Daoy (cell line): ENCODE measurements at regions not wholly inside any gene's neighbourhood (a gene's known extent, or its start where the extent isn't known, plus 50 kb on each side); places are given as distances from the start of the nearest gene placed in this dataset.
"Not testable (repeated sequence)": the region's sequence is repeated elsewhere in the genome, so short reads cannot be mapped to it uniquely, and the experiment has no call there.

Experiments
- DNase-seq: peaks from one replicate; pipeline ENCODE4 v3.0.0-alpha.2; 2015; ENCODE audit warnings: low read depth

DNA sequence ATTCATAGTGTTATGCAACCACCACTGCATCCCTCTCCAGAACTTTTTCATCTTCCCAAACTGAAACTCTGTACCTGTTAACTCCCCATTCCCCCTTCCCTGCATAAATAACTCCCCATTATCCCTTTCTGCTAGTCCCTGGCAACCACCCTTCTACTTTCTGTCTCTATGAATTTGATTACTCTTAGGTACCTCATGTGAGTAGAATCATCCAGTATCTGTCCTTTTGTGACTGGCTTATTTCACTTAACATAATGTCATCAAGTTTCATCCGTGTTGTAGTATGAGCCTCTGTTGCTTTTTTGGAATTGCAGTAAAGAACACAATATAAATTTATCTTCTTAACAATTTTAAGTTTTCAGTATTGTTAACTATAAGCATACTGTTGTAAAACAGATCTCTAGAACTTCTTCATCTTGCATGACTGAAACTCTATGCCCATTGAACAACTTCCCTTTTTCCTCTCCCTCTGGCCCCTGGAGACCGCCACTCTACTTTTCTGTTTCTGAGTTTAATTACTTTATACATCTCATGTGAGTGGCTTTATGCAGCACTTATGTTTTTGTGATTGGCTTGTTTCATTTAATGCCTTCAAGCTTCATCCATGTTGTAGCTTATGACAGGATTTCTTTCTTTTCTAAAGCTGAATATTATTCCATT is 87.3 kb upstream of the ABCC4 start:
- no peak for DNase-seq

DNA sequence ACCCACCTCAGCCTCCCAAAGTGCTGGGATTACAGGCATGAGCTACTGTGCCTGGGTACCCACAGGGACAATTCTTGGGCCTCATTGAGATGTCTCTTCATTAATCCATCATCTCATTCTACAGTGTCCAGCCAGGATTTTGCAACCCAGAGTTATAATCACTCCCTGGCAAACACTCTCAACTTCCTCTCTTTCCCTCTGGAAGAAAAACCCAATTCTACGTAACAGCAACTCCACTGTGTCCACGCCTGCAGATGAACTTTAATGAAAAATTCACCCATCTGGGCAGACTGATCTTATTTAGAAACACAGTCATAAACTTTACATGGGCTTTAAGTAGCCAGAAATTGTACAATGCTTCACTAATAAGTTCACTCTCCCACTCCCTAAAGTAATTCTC is 90.1 kb upstream of the ABCC4 start:
- DNase-seq, result no peak

DNA sequence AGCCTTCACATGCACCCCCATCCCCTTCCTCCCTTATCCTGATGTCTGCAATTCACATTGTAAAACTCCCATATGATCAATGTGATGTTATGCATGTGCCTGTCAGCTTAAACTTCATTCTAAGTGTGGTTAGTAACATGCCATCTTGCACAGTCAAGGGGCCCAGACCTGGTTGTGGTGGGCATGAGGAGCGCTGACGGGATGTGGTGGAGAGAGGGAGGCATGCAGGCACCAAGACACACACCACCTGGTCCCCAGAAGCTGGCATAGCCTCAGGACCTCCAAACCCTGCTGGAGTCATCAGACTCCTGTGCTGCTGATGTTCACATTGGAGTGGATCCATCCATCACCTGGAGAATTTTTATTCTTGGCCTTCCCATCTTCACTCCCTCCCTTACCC is 90.5 kb upstream of the ABCC4 start:
- no peak for DNase-seq

DNA sequence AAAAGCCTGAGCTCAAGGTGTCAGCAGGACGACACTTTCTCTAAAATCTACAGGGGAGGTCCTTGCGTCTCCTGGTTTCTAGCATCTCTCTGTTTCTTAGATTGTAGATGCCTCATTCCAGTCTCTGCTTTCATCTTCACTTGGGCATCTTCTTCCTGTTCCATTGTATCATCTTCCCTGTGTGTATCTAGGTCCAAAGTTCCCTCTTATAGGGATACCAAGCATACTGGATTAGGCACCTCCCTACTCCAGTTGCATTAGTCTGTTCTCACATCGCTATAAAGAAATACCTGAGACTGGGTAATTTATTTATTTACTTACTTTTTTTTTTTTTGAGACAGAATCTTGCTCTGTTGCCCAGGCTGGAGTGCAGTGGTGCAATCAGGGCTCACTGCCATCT is 91.3 kb upstream of the ABCC4 start:
- no peak for DNase-seq

DNA sequence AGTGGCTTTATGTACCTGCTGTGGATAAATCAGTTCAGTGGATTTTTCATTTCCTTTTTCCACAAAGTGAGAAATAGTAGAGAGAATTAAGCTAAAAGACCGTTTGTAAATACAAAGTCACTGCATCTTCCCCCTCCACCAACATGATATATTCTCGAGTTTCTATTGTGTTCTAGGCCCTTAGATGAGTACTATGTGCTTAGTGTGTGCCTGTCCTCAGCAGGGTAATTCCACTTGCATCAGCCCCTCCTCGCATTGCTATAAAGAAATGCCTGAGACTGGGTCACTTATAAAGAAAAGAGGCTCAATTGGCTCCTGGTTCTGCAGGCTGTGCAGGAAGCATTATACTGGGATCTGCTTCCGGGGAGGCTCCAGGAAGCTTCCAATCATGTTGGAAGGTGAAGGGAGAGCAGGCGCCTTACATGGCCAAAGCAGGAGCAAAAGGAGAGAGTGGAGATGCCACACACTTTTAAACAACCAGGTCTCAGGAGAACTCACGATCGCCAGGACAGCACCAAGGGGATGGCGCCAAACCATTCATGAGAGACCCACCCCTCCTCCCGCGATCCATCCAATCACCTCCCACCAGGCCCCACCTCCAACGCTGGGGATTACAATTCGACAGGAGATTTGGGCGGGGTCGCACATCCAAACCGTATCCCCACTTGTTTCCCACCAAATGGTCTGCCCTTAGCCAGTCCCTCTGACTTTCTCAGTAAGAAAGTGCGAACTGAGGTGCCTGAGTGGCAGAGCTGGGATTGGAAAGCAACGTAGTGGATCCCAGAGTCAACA is 102.3 kb upstream of the ABCC4 start:
- peak; percentile 21 for DNase-seq

DNA sequence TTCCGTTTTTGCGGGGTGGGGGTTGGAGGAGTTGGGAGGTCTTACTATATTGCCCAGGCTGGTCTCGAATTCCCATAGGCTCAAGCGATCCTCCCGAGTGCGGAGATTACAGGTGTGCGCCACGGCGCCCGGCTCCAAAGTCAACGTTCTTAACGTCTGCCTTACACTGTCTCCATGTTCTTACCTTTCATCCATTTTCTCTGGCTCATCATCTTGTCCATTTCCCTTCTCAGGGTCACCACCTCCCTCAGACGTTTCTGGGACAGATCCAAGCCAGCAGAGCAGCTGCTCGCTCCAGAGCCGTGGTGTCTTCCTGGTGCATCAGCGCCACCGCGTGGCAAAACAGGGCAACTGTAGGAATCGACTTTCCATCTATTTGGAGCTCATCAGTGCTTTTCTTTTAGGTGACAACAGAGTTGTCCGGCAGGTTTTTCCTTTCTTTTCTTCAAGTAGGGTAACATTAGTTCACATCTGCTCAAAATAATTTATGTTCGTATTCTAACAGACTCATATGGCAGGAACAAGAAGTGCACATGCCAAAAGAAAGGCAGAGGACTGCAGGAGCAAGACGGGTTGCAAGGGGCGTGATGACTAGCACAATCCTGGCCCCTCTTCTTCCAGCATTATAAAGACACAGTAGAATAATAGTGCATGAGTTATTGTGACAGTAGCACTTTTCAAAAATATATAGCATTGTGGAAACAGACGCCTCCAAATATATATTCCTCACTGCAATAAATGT is 103.1 kb upstream of the ABCC4 start:
- DNase-seq, result peak; percentile 77

DNA sequence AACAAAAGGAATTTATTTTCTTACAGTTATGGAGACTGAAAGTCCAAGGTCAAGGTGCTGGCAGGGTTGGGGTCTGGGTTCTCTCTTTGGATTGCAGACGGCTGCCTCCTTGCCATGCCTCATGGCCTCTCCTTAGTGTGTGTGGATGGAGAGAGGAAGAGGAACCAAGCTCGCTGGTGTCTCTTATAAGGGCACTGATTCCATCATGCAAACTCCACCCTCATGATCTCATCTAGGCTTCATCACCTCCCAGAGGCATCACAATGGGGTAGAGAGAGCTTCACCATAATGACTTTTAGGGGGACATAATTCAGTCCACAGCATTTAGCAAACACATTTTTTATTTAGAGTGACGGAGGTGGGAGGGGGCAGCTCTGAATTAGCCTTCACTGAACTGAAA is 104.9 kb upstream of the ABCC4 start:
- DNase-seq, result no peak

DNA sequence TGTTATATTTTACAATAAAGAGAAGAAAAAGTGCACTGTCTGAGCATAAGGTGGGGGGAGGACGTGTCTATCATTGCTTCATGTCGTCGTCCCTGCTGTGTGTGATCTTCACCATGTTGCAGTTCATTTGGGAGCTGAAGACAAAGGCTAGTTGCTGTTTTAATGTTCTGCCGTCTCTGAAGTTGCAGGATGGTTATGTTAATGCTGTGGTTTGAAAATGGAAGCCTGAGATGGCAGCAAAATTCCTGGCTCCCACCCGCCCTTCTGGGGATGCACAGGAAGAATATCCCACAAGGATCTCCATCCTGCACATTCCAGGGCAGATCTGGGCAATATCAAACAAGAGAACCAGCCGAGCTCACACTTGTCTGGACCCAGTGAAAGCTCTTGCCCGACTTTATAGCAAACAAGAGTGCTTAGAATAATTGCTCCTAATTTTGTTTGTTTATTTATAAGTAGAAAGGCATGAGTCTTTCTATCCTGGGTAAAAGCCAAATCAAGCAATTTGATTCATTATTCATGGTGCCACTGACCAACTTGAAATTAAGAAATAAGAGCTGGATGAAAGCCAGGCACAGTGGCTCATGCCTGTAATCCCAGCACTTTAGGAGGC is 110.3 kb upstream of the ABCC4 start:
- DNase-seq, result peak; percentile 11

DNA sequence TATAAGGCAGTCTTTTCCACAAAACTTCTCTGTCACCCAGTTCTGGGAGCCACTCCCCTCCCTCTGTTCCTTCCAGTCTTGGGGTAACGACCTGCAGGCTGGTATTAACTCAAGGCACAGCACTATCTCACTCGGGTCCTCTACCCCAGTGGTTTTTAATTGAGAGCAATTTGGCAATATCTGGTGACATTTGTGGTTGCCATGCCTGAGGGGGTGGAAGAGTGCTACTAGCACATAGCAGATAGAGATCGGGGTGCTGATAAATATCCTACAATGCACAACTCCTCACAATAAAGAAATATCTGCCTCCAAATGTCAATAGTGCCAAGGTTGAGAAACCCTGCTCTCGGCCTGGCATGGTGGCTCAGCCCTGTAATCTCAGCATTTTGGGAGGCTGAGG is 117.7 kb upstream of the ABCC4 start:
- DNase-seq, result no peak

DNA sequence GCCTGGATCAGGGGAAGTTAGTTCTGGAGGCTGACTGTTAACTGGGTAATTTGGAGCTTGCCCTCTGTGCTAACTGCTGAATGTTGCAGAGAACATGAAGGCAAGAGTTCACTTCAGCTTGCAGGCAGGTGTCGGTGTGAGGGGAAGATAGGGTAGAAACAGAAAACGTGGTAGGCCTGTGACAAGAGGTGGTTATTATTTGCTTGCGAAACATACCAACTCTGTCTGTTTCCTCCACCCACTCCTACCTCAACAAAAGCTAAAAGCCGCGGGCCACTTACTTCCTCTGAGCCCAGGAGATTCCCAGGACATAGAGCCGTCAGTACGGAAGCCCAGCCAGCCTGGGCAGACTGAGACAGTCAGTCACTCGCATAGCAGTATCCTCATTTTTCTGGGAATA is 119.2 kb upstream of the ABCC4 start:
- no peak for DNase-seq

DNA sequence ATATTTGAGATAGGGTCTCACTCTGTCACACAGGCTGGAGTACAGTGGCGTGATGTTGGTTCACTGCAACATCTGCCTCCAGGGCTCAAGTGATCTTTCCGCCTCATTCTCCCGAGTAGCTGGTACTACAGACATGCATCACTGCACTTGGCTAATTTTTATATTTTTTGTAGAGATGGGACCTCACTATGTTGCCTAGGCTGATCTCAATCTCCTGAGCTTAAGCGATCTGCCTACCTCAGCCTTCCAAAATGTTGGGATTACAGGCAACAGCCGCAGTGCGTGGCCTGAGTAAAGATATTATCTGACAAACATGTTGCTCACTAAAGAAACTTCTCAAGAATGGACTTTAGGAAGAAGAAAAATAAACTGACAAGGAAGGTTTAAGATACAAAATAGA is 125.4 kb upstream of the ABCC4 start:
- no peak for DNase-seq

DNA sequence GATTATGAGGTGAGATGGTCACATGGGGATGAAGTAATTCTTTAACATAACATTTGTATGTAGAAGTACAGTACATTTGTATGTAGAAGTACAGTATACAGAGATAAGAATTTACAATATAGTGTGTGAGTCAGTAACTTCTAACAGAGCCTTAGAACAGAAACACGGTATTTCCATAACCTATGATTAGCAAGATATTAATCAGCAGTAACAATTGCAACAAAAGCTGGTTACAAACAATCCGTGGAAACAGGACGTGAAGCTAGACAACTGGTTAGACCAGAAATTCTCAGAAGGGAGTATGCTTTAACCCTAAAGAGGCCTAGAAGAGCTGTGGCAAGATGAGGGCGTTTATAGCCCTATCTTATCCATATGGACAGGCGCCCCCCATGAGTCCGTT is 122.0 kb upstream of the CLDN10 start:
- DNase-seq, result not testable (repeated sequence)

DNA sequence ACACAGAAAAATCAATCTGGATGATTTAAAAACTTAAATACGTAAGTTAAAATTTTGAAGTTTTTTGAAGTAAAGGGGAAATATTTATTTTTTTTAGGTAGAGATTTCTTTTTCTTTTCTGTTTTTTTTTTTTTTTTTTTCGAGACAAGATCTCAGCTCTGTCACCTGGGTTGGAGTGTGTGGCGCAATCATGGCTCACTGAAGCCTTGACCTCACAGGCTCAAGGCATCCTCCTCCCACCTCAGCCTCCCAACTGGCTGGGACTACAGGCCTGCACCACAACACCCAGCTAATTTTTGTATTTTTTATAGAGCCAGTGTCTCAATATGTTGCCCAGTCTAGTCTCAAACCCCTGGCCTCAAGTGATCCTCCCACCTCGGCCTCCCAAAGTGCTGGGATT is 120.4 kb upstream of the CLDN10 start:
- no peak for DNase-seq

DNA sequence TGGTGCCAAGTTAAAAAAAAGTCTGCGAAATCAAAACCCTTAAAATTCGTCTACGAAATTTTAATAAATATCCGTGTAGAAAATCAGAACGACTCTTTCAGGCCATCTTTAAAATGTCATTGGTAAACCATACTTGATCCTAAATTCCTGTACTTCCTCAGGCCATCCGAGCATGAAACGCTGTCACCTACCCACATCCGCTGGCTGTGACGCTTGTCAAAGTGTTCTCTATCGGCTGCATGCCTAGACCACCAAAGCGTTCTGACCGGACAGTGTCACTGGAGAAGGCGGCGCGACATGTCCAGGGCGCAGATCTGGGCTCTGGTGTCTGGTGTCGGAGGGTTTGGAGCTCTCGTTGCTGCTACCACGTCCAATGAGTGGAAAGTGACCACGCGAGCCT is 119.0 kb upstream of the CLDN10 start:
- no peak for DNase-seq

DNA sequence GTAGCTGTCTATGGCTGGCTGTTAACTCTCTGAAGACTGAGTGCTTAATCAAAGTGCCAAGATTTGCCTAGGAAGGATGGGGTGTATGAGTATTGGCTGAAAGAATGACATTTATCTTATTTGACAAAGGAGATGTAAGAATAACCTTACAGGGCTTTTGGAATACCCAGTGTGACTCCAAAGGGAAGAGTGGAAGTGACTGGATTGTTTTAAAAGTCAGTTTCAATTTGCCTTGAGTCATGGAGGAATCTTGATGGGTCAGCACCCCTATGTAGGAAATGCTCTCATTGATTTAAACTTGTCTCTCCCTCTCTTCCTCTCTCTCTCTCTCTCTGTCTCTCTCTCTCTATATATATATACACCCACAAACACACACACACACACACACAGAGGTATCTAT is 118.4 kb upstream of the CLDN10 start:
- no peak for DNase-seq

DNA sequence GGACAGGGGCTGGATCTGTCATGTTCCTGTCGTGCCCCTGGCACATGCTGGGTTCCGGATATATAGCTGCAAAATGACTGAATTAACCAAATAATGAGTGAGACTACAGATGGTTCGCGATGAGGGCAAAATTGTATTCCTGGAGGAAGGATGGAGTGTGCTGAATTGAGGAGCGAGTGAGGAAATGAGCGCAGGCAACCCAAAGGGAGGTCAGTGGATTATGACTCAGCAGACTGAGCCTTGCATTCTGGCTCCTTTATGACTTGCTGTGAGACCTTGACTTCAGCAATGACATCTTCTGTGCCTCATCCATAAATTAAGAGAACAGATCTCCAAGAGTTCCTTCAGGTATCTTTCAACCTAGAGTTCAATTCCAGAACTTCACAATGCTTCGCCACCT is 115.0 kb upstream of the CLDN10 start:
- no peak for DNase-seq

DNA sequence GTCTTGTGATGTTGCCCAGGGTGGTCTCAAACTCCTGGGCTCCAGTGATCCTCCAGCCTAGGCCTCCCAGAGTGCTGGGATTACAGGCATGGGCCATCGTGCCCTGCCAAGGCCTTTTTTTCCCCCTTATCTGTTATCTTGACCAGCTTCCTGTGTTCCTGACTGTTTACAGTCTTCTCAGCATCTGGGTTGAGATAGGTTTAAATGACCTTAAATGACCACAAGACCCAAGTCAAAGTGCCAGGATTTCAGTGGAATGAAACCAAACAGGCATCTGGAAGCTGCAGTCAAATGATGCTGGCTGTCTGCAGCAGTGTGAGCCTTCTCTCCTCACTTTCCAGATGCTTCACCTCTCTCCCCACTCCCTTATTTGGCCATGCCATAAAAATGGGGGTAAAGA is 114.2 kb upstream of the CLDN10 start:
- DNase-seq, result no peak

DNA sequence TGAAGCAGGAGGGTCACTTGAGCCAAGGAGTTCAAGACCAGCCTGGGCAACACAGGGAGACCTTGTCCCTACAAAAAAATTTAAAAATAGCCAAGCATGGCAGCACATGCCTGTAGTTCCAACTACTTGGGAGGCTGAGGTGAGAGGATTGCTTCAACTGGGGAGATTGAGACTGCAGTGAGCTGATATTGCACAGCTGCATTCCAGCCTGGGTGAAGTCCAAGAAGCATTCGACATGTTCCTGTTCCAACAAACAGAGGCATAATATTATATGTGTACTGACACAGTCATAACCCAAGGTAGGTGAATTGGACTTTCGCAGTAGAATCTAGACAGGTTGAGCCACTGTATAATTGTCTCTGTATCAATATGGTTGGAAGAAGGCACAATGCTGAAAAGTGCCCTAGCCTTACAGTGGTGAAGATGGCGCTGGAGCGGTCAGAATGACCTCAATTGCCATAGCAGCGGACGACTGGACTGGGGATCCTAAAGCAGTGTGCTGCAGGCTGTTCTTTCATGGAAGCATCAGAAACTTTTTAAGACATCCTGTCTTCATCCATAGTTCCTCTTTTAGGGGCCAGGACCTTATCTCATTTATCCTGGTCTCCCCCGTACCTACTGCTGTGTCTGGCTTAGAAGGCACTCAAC is 112.0 kb upstream of the CLDN10 start:
- no peak for DNase-seq

DNA sequence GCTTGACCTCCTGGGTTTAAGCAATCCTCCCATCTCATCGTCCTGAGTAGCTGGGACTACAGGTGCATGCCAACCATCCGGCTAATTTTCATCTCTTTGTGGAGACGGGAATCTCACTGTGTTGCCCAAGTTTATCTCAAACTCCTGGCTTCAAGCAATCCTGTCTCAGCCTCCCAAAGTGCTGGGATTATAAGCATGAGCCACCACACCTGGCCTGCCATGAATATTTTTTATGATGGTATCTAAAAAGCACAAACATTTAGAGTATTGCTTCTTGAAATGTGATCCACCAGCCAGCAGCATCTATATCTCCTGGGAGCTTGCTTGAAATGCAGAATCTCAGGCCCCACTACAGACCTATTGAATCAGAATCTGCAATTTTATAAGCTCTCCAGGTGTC is 111.2 kb upstream of the CLDN10 start:
- DNase-seq, result no peak

DNA sequence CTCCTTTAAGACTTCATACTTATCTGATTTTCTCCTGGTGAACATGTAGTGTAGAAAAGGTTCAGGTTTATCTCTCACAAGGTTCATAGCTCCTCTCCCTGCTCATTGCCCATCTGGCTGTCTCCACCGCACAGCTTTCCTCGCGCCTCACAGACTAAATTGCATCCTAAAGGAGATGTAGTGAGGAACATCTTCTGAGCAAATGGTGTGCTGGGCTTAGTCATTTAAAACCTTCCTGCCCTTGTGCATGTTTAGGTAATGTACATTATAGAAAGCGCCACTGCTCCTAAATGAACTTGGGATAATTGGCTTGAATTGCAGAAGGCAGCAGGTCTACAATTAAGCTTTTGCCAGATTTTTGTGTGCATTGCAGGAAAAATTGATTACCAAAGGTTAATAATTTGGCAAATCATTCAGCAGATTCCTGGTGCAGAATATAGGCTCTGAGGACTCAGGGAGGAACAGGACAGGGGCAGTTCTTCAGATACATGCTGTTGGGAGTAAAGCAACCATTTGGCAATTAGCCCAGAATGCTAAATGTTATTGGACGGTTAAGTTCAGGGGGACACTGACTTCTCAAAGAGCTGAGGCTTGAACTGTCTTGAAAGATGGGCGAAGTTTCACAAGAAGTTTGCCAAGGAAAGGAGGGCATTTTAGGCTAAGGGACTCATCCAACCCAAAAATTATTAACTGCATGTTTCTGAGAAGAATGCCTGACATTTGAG is 108.4 kb upstream of the CLDN10 start:
- no peak for DNase-seq

DNA sequence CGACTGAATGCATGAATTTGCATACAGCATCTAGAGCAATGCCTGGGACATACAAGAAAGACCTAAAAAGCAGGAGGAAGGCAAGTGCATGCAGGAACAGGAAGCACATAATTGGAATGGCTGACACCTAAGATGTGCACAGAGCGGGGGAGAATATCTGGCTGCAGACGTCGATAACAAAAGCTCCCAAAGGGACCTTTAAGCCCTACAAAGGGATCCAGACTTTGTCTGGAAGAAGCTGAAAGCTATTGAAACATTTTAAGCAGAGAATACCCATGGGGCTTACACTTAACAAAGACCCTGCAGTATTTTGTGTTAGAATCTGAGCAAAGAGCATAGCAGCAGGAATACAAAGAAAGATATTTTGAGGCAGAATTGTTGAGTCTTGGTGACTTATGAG is 107.4 kb upstream of the CLDN10 start:
- DNase-seq, result no peak
